ENCODE measurements at regions not wholly inside any gene's neighbourhood (a gene's known extent, or its start where the extent isn't known, plus 50 kb on each side); places are given as distances from the start of the nearest gene placed in this dataset.

DNA sequence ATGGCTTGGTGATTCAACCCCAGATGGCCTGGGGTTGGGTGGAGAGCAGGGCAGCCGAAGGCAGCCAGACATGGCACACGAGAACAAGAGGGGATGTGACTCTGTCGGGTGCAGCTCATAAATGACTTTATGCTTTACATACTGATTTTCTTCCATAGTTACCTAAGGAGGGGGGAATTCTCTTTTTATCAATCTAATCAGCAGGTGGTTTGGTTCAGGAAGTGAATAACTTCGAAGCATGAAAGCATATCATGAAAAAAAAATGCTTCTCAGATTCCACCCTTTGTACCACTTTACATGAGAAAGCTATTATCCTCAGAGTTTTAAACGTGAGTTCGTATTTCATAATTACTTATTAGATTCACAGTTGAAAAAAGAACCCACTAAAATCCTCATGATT lies 908.9 kb upstream of the LCORL start:
- H3K4me3 ChIP-seq: no peak overlapping the region
- H3K9me3 ChIP-seq: peaks cover 0 to 12% (median 0%) of the 10 kb centered on the region in 3 donors
- no peak for ATAC-seq
- TF ChIP-seq EP300 (IDR thresholded peaks at IDR 0.05): no peak
- TF ChIP-seq POLR2A (IDR thresholded peaks at IDR 0.05): no peak
- TF ChIP-seq, protein P1, sequence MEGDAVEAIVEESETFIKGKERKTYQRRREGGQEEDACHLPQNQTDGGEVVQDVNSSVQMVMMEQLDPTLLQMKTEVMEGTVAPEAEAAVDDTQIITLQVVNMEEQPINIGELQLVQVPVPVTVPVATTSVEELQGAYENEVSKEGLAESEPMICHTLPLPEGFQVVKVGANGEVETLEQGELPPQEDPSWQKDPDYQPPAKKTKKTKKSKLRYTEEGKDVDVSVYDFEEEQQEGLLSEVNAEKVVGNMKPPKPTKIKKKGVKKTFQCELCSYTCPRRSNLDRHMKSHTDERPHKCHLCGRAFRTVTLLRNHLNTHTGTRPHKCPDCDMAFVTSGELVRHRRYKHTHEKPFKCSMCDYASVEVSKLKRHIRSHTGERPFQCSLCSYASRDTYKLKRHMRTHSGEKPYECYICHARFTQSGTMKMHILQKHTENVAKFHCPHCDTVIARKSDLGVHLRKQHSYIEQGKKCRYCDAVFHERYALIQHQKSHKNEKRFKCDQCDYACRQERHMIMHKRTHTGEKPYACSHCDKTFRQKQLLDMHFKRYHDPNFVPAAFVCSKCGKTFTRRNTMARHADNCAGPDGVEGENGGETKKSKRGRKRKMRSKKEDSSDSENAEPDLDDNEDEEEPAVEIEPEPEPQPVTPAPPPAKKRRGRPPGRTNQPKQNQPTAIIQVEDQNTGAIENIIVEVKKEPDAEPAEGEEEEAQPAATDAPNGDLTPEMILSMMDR (IDR thresholded peaks at IDR 0.05): no peak
- TF ChIP-seq POLR2AphosphoS5 (IDR thresholded peaks at IDR 0.05): no peak
- H3K27me3 ChIP-seq: no peaks in the 10 kb centered on the region
- no peaks in the 10 kb centered on the region for H3K36me3 ChIP-seq
- WGBS, 2 donors (ENCODE audit: low coverage in 1 of 2): 84 to 94% methylated on average over 6 of the region's 6 CpGs
- no peaks in the 10 kb centered on the region for H3K4me1 ChIP-seq
- no peak overlapping the region for H3K27ac ChIP-seq

DNA sequence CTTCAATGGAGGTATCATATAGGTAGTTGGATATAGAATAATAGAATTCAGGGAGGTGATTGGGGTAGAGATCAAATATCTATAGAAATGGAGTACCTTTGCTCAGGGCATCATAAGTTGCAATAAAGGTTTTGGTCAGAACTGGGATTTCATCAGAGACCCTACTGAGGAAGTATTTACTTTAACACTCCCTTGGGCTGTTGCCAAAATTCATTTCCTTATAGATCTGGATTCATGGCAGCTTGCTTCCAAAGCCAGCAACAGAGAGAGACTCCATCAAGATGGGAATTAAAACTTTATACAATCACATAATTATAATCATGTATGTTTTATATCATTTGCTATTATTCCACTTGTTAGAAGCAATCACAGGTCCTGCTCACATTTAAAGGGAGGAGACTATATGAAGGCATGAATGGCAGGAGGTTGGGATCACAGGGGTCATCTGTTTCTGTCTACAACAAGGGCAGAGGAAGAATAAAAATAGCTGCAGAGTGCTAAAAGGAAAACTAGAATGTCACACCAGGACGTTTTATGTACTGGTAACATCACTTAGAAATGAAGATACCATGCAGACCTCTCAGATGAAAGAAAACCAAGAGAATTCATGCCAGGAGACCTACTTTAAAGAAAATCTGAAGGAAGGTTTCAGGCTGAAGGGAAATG lies 902.1 kb upstream of the LCORL start:
- no peaks in the 10 kb centered on the region for H3K27me3 ChIP-seq
- 11 to 20% methylated on average over 1 of the region's 1 CpG for WGBS, 2 donors (ENCODE audit: low coverage in 1 of 2)
- no peaks in the 10 kb centered on the region for H3K4me1 ChIP-seq
- no peak for ATAC-seq
- no peaks in the 10 kb centered on the region for H3K36me3 ChIP-seq
- H3K27ac ChIP-seq: no peak overlapping the region
- no peak for TF ChIP-seq POLR2AphosphoS5 (IDR thresholded peaks at IDR 0.05)
- no peak for TF ChIP-seq EP300 (IDR thresholded peaks at IDR 0.05)
- H3K9me3 ChIP-seq: peaks cover 0 to 12% (median 0%) of the 10 kb centered on the region in 3 donors
- H3K4me3 ChIP-seq: no peak overlapping the region

DNA sequence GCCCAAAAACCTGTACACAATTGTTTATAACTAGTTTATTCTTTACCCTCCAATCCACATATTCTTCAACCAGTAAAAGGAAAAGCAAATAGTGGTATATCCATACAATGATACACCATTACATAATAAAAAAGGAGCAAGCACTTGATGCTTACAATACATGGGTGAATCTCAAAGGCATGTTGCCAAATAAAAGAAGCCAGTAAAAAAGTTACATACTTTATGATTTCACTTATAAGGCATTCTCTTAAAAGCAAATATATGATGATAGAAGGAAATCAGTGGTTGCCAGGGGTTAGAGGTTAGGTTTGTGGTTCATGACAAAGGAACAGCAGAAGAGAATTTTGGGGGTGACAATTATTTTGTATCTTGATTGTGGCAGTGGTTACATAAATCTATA lies 896.1 kb upstream of the LCORL start:
- H3K9me3 ChIP-seq: peaks cover 0 to 10% (median 0%) of the 10 kb centered on the region in 3 donors
- no peaks in the 10 kb centered on the region for H3K27me3 ChIP-seq
- ATAC-seq: no peak
- H3K4me1 ChIP-seq: no peaks in the 10 kb centered on the region
- no peak overlapping the region for H3K4me3 ChIP-seq
- H3K27ac ChIP-seq: no peak overlapping the region
- no peaks in the 10 kb centered on the region for H3K36me3 ChIP-seq
- TF ChIP-seq, protein P1 (IDR thresholded peaks at IDR 0.05): no peak
- no peak for TF ChIP-seq POLR2A (IDR thresholded peaks at IDR 0.05)
- no peak for TF ChIP-seq POLR2AphosphoS5 (IDR thresholded peaks at IDR 0.05)
- no peak for TF ChIP-seq EP300 (IDR thresholded peaks at IDR 0.05)

DNA sequence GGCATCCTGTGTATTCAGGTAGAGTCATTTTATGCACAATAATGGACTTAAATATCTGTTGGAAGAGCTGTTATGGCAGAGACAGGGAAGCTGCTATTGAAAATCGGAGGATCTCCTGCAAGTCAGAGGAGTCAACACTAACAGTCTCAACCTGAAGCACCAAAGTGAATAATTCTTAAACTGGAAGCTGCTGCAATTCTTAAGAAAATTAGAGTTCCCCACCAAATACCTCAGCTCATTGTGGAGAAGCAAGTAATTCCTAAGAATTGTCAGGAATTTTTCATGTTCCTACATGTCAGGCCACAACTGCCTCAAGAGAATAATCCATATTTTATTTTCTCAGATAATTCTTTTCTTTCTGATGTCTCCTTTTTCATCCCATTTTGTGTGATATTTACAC lies 892.6 kb upstream of the LCORL start:
- no peak for ATAC-seq
- Histone ChIP-seq H3K27ac (no peak overlapping the region), H3K36me3 (no peaks in the 10 kb centered on the region), H3K27me3 (no peaks in the 10 kb centered on the region), H3K4me1 (no peaks in the 10 kb centered on the region), H3K4me3 (no peak overlapping the region), H3K9me3 (peaks cover 0 to 17% (median 0%) of the 10 kb centered on the region in 3 donors)
- WGBS, 2 donors (ENCODE audit: low coverage in 1 of 2): 100% methylated on average over 1 of the region's 1 CpG
- TF ChIP-seq, protein P1 (IDR thresholded peaks at IDR 0.05): no peak
- TF ChIP-seq EP300 (IDR thresholded peaks at IDR 0.05): no peak
- TF ChIP-seq POLR2A (IDR thresholded peaks at IDR 0.05): no peak
- TF ChIP-seq POLR2AphosphoS5 (IDR thresholded peaks at IDR 0.05): no peak

DNA sequence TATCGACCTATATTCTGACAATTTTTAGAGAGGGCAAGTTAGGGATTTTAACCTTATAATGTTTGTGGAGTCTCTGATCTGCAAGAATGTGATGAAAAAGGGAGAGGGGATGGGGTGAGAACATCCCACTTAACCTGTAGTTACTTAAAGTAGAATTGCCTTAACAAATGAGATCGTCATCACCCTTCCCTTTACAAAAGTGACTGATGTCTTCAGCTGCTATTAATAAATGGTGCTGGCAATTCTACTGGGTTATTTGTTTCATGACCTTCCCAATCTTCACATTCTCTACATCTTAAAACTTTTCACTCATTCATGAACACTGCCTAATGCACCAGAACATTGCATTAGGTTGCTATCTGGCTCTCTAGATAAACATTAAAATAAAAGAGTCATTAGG lies 873.4 kb upstream of the LCORL start:
- H3K36me3 ChIP-seq: no peaks in the 10 kb centered on the region
- no peaks in the 10 kb centered on the region for H3K27me3 ChIP-seq
- WGBS, 2 donors (ENCODE audit: low coverage in 1 of 2): 31 to 53% methylated on average over 2 of the region's 2 CpGs
- ATAC-seq: no peak
- no peaks in the 10 kb centered on the region for H3K4me1 ChIP-seq
- no peaks in the 10 kb centered on the region for H3K9me3 ChIP-seq
- H3K27ac ChIP-seq: no peak overlapping the region
- TF ChIP-seq, protein P1 (IDR thresholded peaks at IDR 0.05): no peak
- no peak for TF ChIP-seq POLR2A (IDR thresholded peaks at IDR 0.05)
- TF ChIP-seq EP300 (IDR thresholded peaks at IDR 0.05): no peak
- no peak for TF ChIP-seq POLR2AphosphoS5 (IDR thresholded peaks at IDR 0.05)
- no peak overlapping the region for H3K4me3 ChIP-seq
